GM21367 (cell line): ENCODE measurements at regions not wholly inside any gene's neighbourhood (a gene's known extent, or its start where the extent isn't known, plus 50 kb on each side); places are given as distances from the start of the nearest gene placed in this dataset.
"Not testable (repeated sequence)": the region's sequence is repeated elsewhere in the genome, so short reads cannot be mapped to it uniquely, and the experiment has no call there.

Experiments
- ATAC-seq: cut with Tn5 transposase; IDR thresholded peaks from one replicate; pipeline ENCODE4 v1.9.1; 2021; ENCODE audit not compliant: unreplicated experiment

GRCh38 chr5:103389846-103390245 is 131.3 kb downstream of the MACIR start:
- ATAC-seq, result no peak

GRCh38 chr5:103389357-103389756 is 130.8 kb downstream of the MACIR start:
- no peak for ATAC-seq

GRCh38 chr5:103385722-103386121 is 127.2 kb downstream of the MACIR start:
- no peak for ATAC-seq

GRCh38 chr5:103377638-103378037 is 119.1 kb downstream of the MACIR start:
- ATAC-seq, result not testable (repeated sequence)

- no peak for ATAC-seq
Observed at GRCh38 chr5:103375863-103376591, 117.5 kb downstream of the MACIR start.

GRCh38 chr5:103375350-103375749 is 116.8 kb downstream of the MACIR start:
- ATAC-seq, result no peak

GRCh38 chr5:103374473-103374963 is 116.0 kb downstream of the MACIR start:
- no peak for ATAC-seq

- ATAC-seq, result no peak
Observed at GRCh38 chr5:103373597-103374472, 115.3 kb downstream of the MACIR start.

- ATAC-seq, result no peak
Observed at GRCh38 chr5:103371046-103371607, 112.6 kb downstream of the MACIR start.

GRCh38 chr5:103369125-103370120 is 110.9 kb downstream of the MACIR start:
- no peak for ATAC-seq

GRCh38 chr5:103367702-103368101 is 109.1 kb downstream of the MACIR start:
- no peak for ATAC-seq

GRCh38 chr5:103366918-103367549 is 108.5 kb downstream of the MACIR start:
- no peak for ATAC-seq

GRCh38 chr5:103364074-103364473 is 105.5 kb downstream of the MACIR start:
- no peak for ATAC-seq

GRCh38 chr5:103362211-103362610 is 103.6 kb downstream of the MACIR start:
- no peak for ATAC-seq

GRCh38 chr5:103360475-103360874 is 101.9 kb downstream of the MACIR start:
- no peak for ATAC-seq

- ATAC-seq, result no peak
Observed at GRCh38 chr5:103358305-103358995, 99.9 kb downstream of the MACIR start.

GRCh38 chr5:103357636-103358035 is 99.1 kb downstream of the MACIR start:
- ATAC-seq, result no peak

GRCh38 chr5:103356350-103357091 is 98.0 kb downstream of the MACIR start:
- no peak for ATAC-seq

- no peak for ATAC-seq
Observed at GRCh38 chr5:103355579-103355978, 97.0 kb downstream of the MACIR start.
